Endothelial cell (in vitro differentiated cells): ENCODE measurements at regions not wholly inside any gene's neighbourhood (a gene's known extent, or its start where the extent isn't known, plus 50 kb on each side); places are given as distances from the start of the nearest gene placed in this dataset.

Source experiments
- DNase-seq: peaks from one replicate; pipeline ENCODE4 v3.0.0; 2021; ENCODE audit warnings: low spot score
- H3K27ac Mint-ChIP-seq: one replicate; pipeline ENCODE4 v1.8.0; 2021; ENCODE audit warnings: mixed read lengths, inconsistent platforms; ENCODE audit not compliant: unreplicated experiment
- H3K27me3 Mint-ChIP-seq: one replicate; pipeline ENCODE4 v1.8.0; 2021; ENCODE audit warnings: mild to moderate bottlenecking, moderate library complexity, mixed read lengths, inconsistent platforms; ENCODE audit not compliant: unreplicated experiment
- H3K36me3 Mint-ChIP-seq: one replicate; pipeline ENCODE4 v1.8.0; 2021; ENCODE audit warnings: mild to moderate bottlenecking, low read depth, mixed read lengths, inconsistent platforms; ENCODE audit not compliant: unreplicated experiment
- H3K4me1 Mint-ChIP-seq: one replicate; pipeline ENCODE4 v1.8.0; 2021; ENCODE audit warnings: mild to moderate bottlenecking, mixed read lengths, inconsistent platforms; ENCODE audit not compliant: unreplicated experiment
- H3K4me3 Mint-ChIP-seq: one replicate; pipeline ENCODE4 v1.8.0; 2021; ENCODE audit warnings: mild to moderate bottlenecking, mixed read lengths, inconsistent platforms; ENCODE audit not compliant: unreplicated experiment
- H3K9me3 Mint-ChIP-seq: one replicate; pipeline ENCODE4 v1.8.0; 2021; ENCODE audit warnings: mixed read lengths, inconsistent platforms; ENCODE audit not compliant: unreplicated experiment
- TF ChIP-seq, protein P1 (sequence below): fragments of 200-600 bp; sonication (generic); IDR thresholded peaks from one replicate; pipeline ENCODE4 v1.5.0; 2021; ENCODE audit warnings: antibody characterized with exemption; ENCODE audit not compliant: unreplicated experiment

DNA sequence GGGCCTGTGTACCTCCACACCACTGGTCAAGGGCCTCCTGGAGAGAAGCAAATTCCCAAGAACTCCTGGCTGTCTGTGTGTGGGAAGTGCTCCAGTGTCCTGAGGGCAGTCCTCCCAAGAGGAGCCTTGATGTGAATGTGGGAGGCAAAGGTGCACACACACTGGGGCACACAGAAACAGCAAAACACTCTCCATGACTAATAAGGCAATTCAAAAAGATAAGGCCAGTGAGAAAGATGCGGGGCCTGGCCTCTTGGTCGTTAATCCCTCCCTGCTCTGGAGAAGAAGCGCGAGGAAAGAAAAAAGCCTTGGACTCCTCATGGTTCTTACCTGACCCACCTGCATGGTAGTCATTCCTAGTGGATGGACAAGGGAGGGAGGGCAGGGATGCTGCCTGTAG, 373.2 kb downstream of the SLC4A3 start:
- Mint-ChIP-seq H3K36me3 (no peaks in the 10 kb centered on the region), H3K4me1 (peaks cover 30% of the 10 kb centered on the region), H3K27me3 (peaks cover 3% of the 10 kb centered on the region), H3K9me3 (no peaks in the 10 kb centered on the region), H3K27ac (no peak overlapping the region), H3K4me3 (no peak overlapping the region)
- TF ChIP-seq, protein P1, sequence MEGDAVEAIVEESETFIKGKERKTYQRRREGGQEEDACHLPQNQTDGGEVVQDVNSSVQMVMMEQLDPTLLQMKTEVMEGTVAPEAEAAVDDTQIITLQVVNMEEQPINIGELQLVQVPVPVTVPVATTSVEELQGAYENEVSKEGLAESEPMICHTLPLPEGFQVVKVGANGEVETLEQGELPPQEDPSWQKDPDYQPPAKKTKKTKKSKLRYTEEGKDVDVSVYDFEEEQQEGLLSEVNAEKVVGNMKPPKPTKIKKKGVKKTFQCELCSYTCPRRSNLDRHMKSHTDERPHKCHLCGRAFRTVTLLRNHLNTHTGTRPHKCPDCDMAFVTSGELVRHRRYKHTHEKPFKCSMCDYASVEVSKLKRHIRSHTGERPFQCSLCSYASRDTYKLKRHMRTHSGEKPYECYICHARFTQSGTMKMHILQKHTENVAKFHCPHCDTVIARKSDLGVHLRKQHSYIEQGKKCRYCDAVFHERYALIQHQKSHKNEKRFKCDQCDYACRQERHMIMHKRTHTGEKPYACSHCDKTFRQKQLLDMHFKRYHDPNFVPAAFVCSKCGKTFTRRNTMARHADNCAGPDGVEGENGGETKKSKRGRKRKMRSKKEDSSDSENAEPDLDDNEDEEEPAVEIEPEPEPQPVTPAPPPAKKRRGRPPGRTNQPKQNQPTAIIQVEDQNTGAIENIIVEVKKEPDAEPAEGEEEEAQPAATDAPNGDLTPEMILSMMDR, result no peak
- DNase-seq, result no peak

DNA sequence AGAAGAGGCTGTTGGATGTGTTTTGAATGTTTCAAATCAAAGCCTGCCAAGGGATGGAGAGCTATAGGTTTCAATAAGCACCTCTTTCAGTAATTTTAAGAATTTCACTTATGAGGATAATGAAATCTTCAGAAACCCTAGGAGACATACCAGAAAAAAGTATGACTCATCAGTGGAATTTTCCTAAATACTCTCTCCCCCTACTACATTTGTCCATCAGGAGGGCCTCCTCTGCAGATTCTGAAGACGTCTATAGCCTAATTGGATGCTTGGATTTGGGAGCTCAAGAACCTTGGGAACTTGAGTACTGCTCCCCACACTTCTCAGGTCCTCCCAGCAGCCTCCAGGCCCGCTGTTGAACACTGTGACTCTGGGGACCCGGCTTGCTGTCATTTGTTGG, 374.3 kb downstream of the SLC4A3 start:
- TF ChIP-seq, protein P1, result no peak
- H3K9me3 Mint-ChIP-seq, result no peaks in the 10 kb centered on the region
- H3K27me3 Mint-ChIP-seq, result peaks cover 3% of the 10 kb centered on the region
- no peak overlapping the region for H3K4me3 Mint-ChIP-seq
- H3K27ac Mint-ChIP-seq, result no peak overlapping the region
- peaks cover 31% of the 10 kb centered on the region for H3K4me1 Mint-ChIP-seq
- H3K36me3 Mint-ChIP-seq, result no peaks in the 10 kb centered on the region
- no peak for DNase-seq

DNA sequence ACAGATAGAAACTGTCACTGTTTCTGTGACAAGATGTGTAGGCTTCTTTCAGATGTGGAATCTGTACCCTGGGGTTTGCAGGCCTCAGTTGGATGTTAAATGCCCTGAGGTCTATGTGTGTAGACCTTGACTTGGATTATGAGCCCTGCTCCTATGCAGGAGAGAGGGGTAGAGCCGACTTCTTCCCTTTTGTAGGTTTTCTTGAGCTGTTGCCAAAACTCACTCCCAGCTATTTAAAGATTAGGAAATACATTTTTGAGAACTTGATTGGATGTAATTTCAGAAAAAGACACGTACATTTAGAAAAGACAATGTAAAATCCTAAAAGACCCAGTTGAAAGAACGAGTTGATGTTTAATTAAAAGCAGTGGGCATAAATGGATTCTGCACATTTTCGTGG, 374.8 kb downstream of the SLC4A3 start:
- Mint-ChIP-seq H3K4me1 (peaks cover 34% of the 10 kb centered on the region), H3K4me3 (no peak overlapping the region), H3K36me3 (no peaks in the 10 kb centered on the region), H3K27me3 (peaks cover 3% of the 10 kb centered on the region), H3K27ac (no peak overlapping the region), H3K9me3 (no peaks in the 10 kb centered on the region)
- DNase-seq, result no peak
- TF ChIP-seq, protein P1, result no peak

DNA sequence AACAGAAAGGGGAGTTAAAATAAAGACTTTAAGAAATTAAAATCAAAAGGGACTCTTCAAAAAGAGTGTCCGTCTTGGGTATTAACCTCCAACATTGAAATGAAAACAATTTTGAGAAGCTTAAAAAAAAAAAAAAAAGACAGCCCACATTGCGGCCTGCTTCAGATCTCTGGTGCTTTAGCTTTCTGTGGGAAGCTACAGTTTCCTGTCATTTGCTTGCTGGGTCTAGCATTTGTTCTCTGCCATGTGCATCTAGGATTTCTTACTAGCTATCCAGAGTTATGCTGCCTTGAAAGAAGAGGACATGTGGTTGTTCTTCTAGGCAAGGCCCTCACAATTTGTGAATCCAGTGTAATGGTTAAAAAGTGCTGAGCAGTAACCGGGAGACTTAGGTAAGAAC, 375.3 kb downstream of the SLC4A3 start:
- Mint-ChIP-seq H3K9me3 (no peaks in the 10 kb centered on the region), H3K27ac (no peak overlapping the region), H3K4me1 (peaks cover 38% of the 10 kb centered on the region), H3K36me3 (no peaks in the 10 kb centered on the region), H3K4me3 (no peak overlapping the region), H3K27me3 (peaks cover 3% of the 10 kb centered on the region)
- TF ChIP-seq, protein P1, result no peak
- DNase-seq, result no peak

DNA sequence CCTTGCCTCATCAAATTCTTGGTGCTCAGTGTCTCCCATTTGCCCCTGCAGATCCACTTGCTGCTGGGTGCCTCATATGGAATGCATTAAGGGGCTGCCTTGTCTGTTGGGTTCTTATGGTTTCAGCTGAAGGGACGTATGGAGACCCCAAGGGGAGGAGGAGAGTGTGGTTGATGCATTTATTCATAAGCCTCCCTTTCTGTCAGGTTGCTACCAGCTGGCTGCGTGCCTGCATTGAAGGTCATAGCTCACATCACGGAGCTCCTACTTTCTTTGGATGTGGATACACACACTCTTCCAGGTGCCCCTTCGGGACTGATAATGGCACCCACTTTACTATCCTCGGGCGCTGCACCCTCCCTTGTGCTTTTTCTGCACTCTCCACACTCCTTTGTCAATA, 377.9 kb downstream of the SLC4A3 start:
- Mint-ChIP-seq H3K27ac (no peak overlapping the region), H3K4me1 (peaks cover 47% of the 10 kb centered on the region), H3K36me3 (no peaks in the 10 kb centered on the region), H3K27me3 (peaks cover 3% of the 10 kb centered on the region), H3K4me3 (no peak overlapping the region), H3K9me3 (no peaks in the 10 kb centered on the region)
- no peak for DNase-seq
- TF ChIP-seq, protein P1, result no peak
